SK-N-MC (cell line): ENCODE measurements at regions not wholly inside any gene's neighbourhood (a gene's known extent, or its start where the extent isn't known, plus 50 kb on each side); places are given as distances from the start of the nearest gene placed in this dataset.

Experiments
- EZH2 ChIP-seq: fragments of 200-600 bp; sonication (generic); IDR thresholded peaks from one replicate; pipeline ENCODE4 v1.6.1; 2017; ENCODE audit warnings: antibody characterized with exemption
- FOXP2 ChIP-seq: optimal IDR thresholded peaks from 2 replicates; pipeline ENCODE3; 2011; ENCODE audit warnings: mild to moderate bottlenecking, moderate library complexity; ENCODE audit not compliant: insufficient read depth; ENCODE audit errors: extremely low read length, control extremely low read depth
- POLR2AphosphoS5 ChIP-seq: IDR thresholded peaks from 2 replicates; pipeline ENCODE4 v1.6.1; 2012; ENCODE audit warnings: mild to moderate bottlenecking, low read depth, low read length, borderline replicate concordance

- TF ChIP-seq EZH2: no peak
- TF ChIP-seq POLR2AphosphoS5: no peak
- TF ChIP-seq FOXP2: no peak
These were observed 326.2 kb upstream of the DUSP10 start for GRCh38 chr1:222068101-222068500.
